C4-2B (cell line): ENCODE measurements at regions not wholly inside any gene's neighbourhood (a gene's known extent, or its start where the extent isn't known, plus 50 kb on each side); places are given as distances from the start of the nearest gene placed in this dataset.
"Not testable (repeated sequence)": the region's sequence is repeated elsewhere in the genome, so short reads cannot be mapped to it uniquely, and the experiment has no call there.

Source experiments
- H3K27ac ChIP-seq: fragments of 450-650 bp; 2 replicates; pipeline ENCODE4 v1.5.1; 2017
- CTCF ChIP-seq: fragments of 450-650 bp; conservative IDR thresholded peaks from 2 replicates; pipeline ENCODE4 v1.5.1; 2017; ENCODE audit warnings: mild to moderate bottlenecking
- ZFX ChIP-seq: fragments of 450-650 bp; IDR thresholded peaks from 2 replicates; pipeline ENCODE4 v1.6.1; 2017

GRCh38 chr4:184335520-184335919 lies 117.8 kb upstream of the ENPP6 start:
- no peak overlapping the region for H3K27ac ChIP-seq
- TF ChIP-seq CTCF (no peak), ZFX (no peak)

GRCh38 chr4:184333446-184333845 lies 115.8 kb upstream of the ENPP6 start:
- not testable (repeated sequence) for H3K27ac ChIP-seq

GRCh38 chr4:184331268-184331995 lies 113.8 kb upstream of the ENPP6 start:
- H3K27ac ChIP-seq: peak overlapping the region; percentile 39; the same call in 1 of the 2 replicates
- TF ChIP-seq CTCF (no peak), ZFX (no peak)

GRCh38 chr4:184330517-184331094 lies 112.9 kb upstream of the ENPP6 start:
- H3K27ac ChIP-seq: peak overlapping the region; percentile 53; the same call in 1 of the 2 replicates

GRCh38 chr4:184329659-184330400 lies 112.2 kb upstream of the ENPP6 start:
- peak overlapping the region; percentile 53; the same call in 1 of the 2 replicates for H3K27ac ChIP-seq
- TF ChIP-seq CTCF: no peak
- TF ChIP-seq ZFX: no peak

GRCh38 chr4:184329235-184329634 lies 111.6 kb upstream of the ENPP6 start:
- TF ChIP-seq ZFX (no peak), CTCF (no peak)

GRCh38 chr4:184328022-184328736 lies 110.5 kb upstream of the ENPP6 start:
- no peak overlapping the region for H3K27ac ChIP-seq
- TF ChIP-seq ZFX (no peak), CTCF (no peak)

More at GRCh38 chr4:184329235-184329634, 111.6 kb upstream of the ENPP6 start:
- H3K27ac ChIP-seq: peak overlapping the region; percentile 53; the same call in 1 of the 2 replicates

GRCh38 chr4:184324939-184325477 lies 107.3 kb upstream of the ENPP6 start:
- H3K27ac ChIP-seq: no peak overlapping the region
- TF ChIP-seq CTCF: no peak
- TF ChIP-seq ZFX: no peak
